GM12864 (cell line): ENCODE measurements at regions not wholly inside any gene's neighbourhood (a gene's known extent, or its start where the extent isn't known, plus 50 kb on each side); places are given as distances from the start of the nearest gene placed in this dataset.

Experiments
- DNase-seq: peaks from one replicate; pipeline ENCODE4 v3.0.0-alpha.2; 2011; ENCODE audit warnings: low read depth
- H3K4me3 ChIP-seq: 2 replicates; pipeline ENCODE4 v1.5.1; 2011; ENCODE audit warnings: mild to moderate bottlenecking, low read depth, low read length, control low read depth
- CTCF ChIP-seq: IDR thresholded peaks from 2 replicates; pipeline ENCODE4 v1.5.1; 2011; ENCODE audit warnings: low read depth, mild to moderate bottlenecking, moderate library complexity, low read length, control low read depth, inconsistent platforms; ENCODE audit errors: missing control alignments

- no peak overlapping the region for H3K4me3 ChIP-seq
- no peak for TF ChIP-seq CTCF
- no peak for DNase-seq
Observed at GRCh38 chr9:107999011-107999410, 509.4 kb upstream of the KLF4 start.

GRCh38 chr9:107994648-107995047, 505.1 kb upstream of the KLF4 start:
- no peak for DNase-seq
- no peak for TF ChIP-seq CTCF
- H3K4me3 ChIP-seq, result no peak overlapping the region

- DNase-seq, result no peak
- no peak for TF ChIP-seq CTCF
- no peak overlapping the region for H3K4me3 ChIP-seq
Observed at GRCh38 chr9:107992271-107992670, 502.7 kb upstream of the KLF4 start.

GRCh38 chr9:107991581-107991980, 502.0 kb upstream of the KLF4 start:
- no peak for DNase-seq
- no peak for TF ChIP-seq CTCF
- no peak overlapping the region for H3K4me3 ChIP-seq

GRCh38 chr9:107989544-107989943, 500.0 kb upstream of the KLF4 start:
- no peak for TF ChIP-seq CTCF
- no peak for DNase-seq
- no peak overlapping the region for H3K4me3 ChIP-seq

GRCh38 chr9:107989099-107989498, 499.5 kb upstream of the KLF4 start:
- TF ChIP-seq CTCF, result no peak
- no peak overlapping the region for H3K4me3 ChIP-seq
- DNase-seq, result no peak

- no peak overlapping the region for H3K4me3 ChIP-seq
- DNase-seq, result no peak
- TF ChIP-seq CTCF, result no peak
Observed at GRCh38 chr9:107984956-107985355, 495.4 kb upstream of the KLF4 start.
